ENCODE measurements at regions not wholly inside any gene's neighbourhood (a gene's known extent, or its start where the extent isn't known, plus 50 kb on each side); places are given as distances from the start of the nearest gene placed in this dataset.
"Not testable (repeated sequence)": the region's sequence is repeated elsewhere in the genome, so short reads cannot be mapped to it uniquely, and the experiment has no call there.

- not testable (repeated sequence) for H3K27ac ChIP-seq (ENCODE audit: low read depth, low read length); H3K4me3 ChIP-seq (ENCODE audit: low read length); H2BK5ac ChIP-seq (ENCODE audit: low read length); DNase-seq; H3K18ac ChIP-seq (ENCODE audit: low read length); H4K5ac ChIP-seq (ENCODE audit: low read length); H3K36me3 ChIP-seq (ENCODE audit: control insufficient read depth, insufficient read depth, low read length); H4K8ac ChIP-seq (ENCODE audit: low read depth, low read length); H3K4me1 ChIP-seq (ENCODE audit: control insufficient read depth, low read depth, low read length); H3K9ac ChIP-seq (ENCODE audit: low read length); H3K4me2 ChIP-seq (ENCODE audit: low read length); H3K4ac ChIP-seq (ENCODE audit: low read depth, low read length); H2BK15ac ChIP-seq (replicated peaks; ENCODE audit: low read depth); H3K79me1 ChIP-seq (ENCODE audit: low read length); H2BK120ac ChIP-seq (ENCODE audit: low read depth, low read length); H3K56ac ChIP-seq (ENCODE audit: low read length); H3K79me2 ChIP-seq (ENCODE audit: control insufficient read depth, insufficient read depth, low read length); H3K23ac ChIP-seq (ENCODE audit: low read length); H2AK5ac ChIP-seq (ENCODE audit: low read length); H3K27me3 ChIP-seq (ENCODE audit: insufficient read depth, low read length, poor library complexity)
- WGBS (ENCODE audit: extremely low coverage, insufficient coverage, low lambda C conversion rate) = no CpG with 5 or more reads among the region's 7 CpGs
Observed at GRCh38 chr17:15877882-15878500, 66.9 kb upstream of the ADORA2B start.

DNA sequence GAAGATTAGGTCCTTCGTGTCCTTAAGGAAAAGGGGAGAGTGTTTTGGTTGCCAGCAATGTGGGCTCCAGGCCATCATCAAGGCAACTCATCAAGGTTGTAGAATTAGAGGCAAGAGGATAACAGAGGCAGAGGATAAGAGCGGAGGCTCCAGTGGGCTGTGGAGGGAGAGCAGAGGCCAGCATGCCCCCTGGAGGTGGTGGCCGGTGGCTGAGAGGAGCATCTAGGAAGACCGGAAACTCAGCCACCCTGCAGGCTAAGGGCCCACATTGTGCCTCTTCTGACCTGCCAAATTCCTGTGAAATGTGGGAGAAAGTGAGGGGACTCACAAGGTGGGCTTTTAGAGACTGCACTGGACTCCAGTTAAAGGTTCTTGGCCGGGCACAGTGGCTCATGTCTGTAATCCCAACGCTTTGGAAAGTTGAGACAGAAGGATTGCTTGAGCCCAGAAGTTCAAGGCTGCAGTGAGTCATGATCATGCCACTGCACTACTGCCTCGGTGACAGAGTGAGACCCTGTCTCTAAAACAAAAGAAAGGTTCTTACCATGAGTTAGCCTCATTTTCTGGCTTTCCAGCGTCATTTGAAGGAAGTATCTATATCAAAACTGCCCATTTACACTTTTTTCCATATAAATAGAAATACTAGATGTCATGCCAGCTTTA lies 62.7 kb upstream of the ADORA2B start:
- no peaks in the 10 kb centered on the region for H3K27me3 ChIP-seq (ENCODE audit: insufficient read depth, low read length, poor library complexity)
- H3K4ac ChIP-seq (ENCODE audit: low read depth, low read length) = no peak overlapping the region
- H3K79me2 ChIP-seq (ENCODE audit: control insufficient read depth, insufficient read depth, low read length) = no peaks in the 10 kb centered on the region
- no peak overlapping the region for H3K27ac ChIP-seq (ENCODE audit: low read depth, low read length)
- no peak overlapping the region for H3K9ac ChIP-seq (ENCODE audit: low read length)
- no peaks in the 10 kb centered on the region for H3K79me1 ChIP-seq (ENCODE audit: low read length)
- no peak overlapping the region for H2BK5ac ChIP-seq (ENCODE audit: low read length)
- H2BK15ac ChIP-seq (replicated peaks; ENCODE audit: low read depth) = no peak overlapping the region
- H3K4me1 ChIP-seq (ENCODE audit: control insufficient read depth, low read depth, low read length) = no peaks in the 10 kb centered on the region
- no peak overlapping the region for H3K4me3 ChIP-seq (ENCODE audit: low read length)
- no peaks in the 10 kb centered on the region for H3K36me3 ChIP-seq (ENCODE audit: control insufficient read depth, insufficient read depth, low read length)
- H3K18ac ChIP-seq (ENCODE audit: low read length) = no peak overlapping the region
- H2AK5ac ChIP-seq (ENCODE audit: low read length) = no peak overlapping the region
- H3K23ac ChIP-seq (ENCODE audit: low read length) = no peak overlapping the region
- H3K56ac ChIP-seq (ENCODE audit: low read length) = no peak overlapping the region
- H4K8ac ChIP-seq (ENCODE audit: low read depth, low read length) = no peak overlapping the region
- peak; percentile 67 for DNase-seq
- WGBS (ENCODE audit: extremely low coverage, insufficient coverage, low lambda C conversion rate) = no CpG with 5 or more reads among the region's 8 CpGs
- no peak overlapping the region for H4K5ac ChIP-seq (ENCODE audit: low read length)
- H2BK120ac ChIP-seq (ENCODE audit: low read depth, low read length) = no peak overlapping the region
- no peak overlapping the region for H3K4me2 ChIP-seq (ENCODE audit: low read length)

DNA sequence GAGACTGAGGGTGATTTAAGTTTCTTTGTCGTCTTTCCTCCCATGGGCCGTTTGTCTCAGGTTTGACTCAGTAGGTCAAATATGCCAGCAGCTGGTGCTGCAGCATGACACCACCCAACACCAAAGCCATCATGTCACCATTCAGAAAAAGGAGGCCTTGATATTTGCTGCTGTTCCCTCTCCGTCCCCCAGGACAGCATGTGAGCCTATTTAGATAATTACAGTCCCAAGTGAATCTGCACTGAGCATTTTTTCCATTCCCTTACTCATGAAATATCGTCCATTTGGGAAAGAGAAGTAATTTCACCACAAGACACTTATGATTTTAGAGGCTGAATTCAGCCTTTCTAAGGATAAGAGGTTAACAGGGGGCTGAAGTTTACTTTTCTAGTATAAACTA lies 62.2 kb upstream of the ADORA2B start:
- H2AK5ac ChIP-seq (ENCODE audit: low read length) = no peak overlapping the region
- H3K18ac ChIP-seq (ENCODE audit: low read length) = no peak overlapping the region
- H2BK15ac ChIP-seq (replicated peaks; ENCODE audit: low read depth) = no peak overlapping the region
- H3K36me3 ChIP-seq (ENCODE audit: control insufficient read depth, insufficient read depth, low read length) = no peaks in the 10 kb centered on the region
- H3K56ac ChIP-seq (ENCODE audit: low read length) = no peak overlapping the region
- no peak overlapping the region for H3K27ac ChIP-seq (ENCODE audit: low read depth, low read length)
- no peak overlapping the region for H3K23ac ChIP-seq (ENCODE audit: low read length)
- no peak overlapping the region for H3K9ac ChIP-seq (ENCODE audit: low read length)
- H4K5ac ChIP-seq (ENCODE audit: low read length) = no peak overlapping the region
- H3K4ac ChIP-seq (ENCODE audit: low read depth, low read length) = no peak overlapping the region
- no peak for DNase-seq
- H3K4me2 ChIP-seq (ENCODE audit: low read length) = no peak overlapping the region
- no peaks in the 10 kb centered on the region for H3K4me1 ChIP-seq (ENCODE audit: control insufficient read depth, low read depth, low read length)
- H2BK120ac ChIP-seq (ENCODE audit: low read depth, low read length) = no peak overlapping the region
- H3K4me3 ChIP-seq (ENCODE audit: low read length) = no peak overlapping the region
- H2BK5ac ChIP-seq (ENCODE audit: low read length) = no peak overlapping the region
- no peaks in the 10 kb centered on the region for H3K27me3 ChIP-seq (ENCODE audit: insufficient read depth, low read length, poor library complexity)
- H3K79me2 ChIP-seq (ENCODE audit: control insufficient read depth, insufficient read depth, low read length) = no peaks in the 10 kb centered on the region
- no peaks in the 10 kb centered on the region for H3K79me1 ChIP-seq (ENCODE audit: low read length)
- no peak overlapping the region for H4K8ac ChIP-seq (ENCODE audit: low read depth, low read length)
- no CpG with 5 or more reads among the region's 4 CpGs for WGBS (ENCODE audit: extremely low coverage, insufficient coverage, low lambda C conversion rate)

- no peaks in the 10 kb centered on the region for H3K36me3 ChIP-seq (ENCODE audit: control insufficient read depth, insufficient read depth, low read length)
- H2BK15ac ChIP-seq (replicated peaks; ENCODE audit: low read depth) = no peak overlapping the region
- no CpG with 5 or more reads among the region's 8 CpGs for WGBS (ENCODE audit: extremely low coverage, insufficient coverage, low lambda C conversion rate)
- no peak overlapping the region for H2BK5ac ChIP-seq (ENCODE audit: low read length)
- no peaks in the 10 kb centered on the region for H3K79me2 ChIP-seq (ENCODE audit: control insufficient read depth, insufficient read depth, low read length)
- no peak overlapping the region for H3K56ac ChIP-seq (ENCODE audit: low read length)
- H3K23ac ChIP-seq (ENCODE audit: low read length) = no peak overlapping the region
- H3K4me3 ChIP-seq (ENCODE audit: low read length) = no peak overlapping the region
- no peaks in the 10 kb centered on the region for H3K4me1 ChIP-seq (ENCODE audit: control insufficient read depth, low read depth, low read length)
- H3K27ac ChIP-seq (ENCODE audit: low read depth, low read length) = no peak overlapping the region
- no peak overlapping the region for H2BK120ac ChIP-seq (ENCODE audit: low read depth, low read length)
- H4K5ac ChIP-seq (ENCODE audit: low read length) = no peak overlapping the region
- no peak overlapping the region for H3K18ac ChIP-seq (ENCODE audit: low read length)
- no peak overlapping the region for H3K9ac ChIP-seq (ENCODE audit: low read length)
- H3K4ac ChIP-seq (ENCODE audit: low read depth, low read length) = no peak overlapping the region
- no peak overlapping the region for H2AK5ac ChIP-seq (ENCODE audit: low read length)
- no peak overlapping the region for H4K8ac ChIP-seq (ENCODE audit: low read depth, low read length)
- H3K79me1 ChIP-seq (ENCODE audit: low read length) = no peaks in the 10 kb centered on the region
- DNase-seq = no peak
- no peaks in the 10 kb centered on the region for H3K27me3 ChIP-seq (ENCODE audit: insufficient read depth, low read length, poor library complexity)
- H3K4me2 ChIP-seq (ENCODE audit: low read length) = no peak overlapping the region
Observed at GRCh38 chr17:15883617-15884111, 61.3 kb upstream of the ADORA2B start.

DNA sequence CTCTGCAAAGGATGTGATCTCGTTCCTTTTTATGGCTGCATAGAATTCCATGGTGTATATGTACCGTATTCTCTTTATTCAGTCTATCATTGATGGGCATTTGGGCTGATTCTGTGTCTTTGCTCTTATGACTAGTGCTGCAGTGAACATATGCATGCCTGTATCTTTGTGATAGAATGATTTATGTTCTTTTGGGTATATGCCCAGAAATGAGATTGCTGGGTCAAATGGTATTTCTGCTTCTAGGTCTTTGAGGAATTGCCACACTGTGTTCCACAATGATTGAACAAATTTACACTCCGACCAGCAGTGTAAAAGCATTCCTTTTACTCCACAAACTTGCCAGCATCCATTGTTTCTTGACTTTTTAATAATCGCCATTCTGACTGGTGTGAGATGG lies 60.2 kb upstream of the ADORA2B start:
- Histone ChIP-seq H3K23ac (ENCODE audit: low read length) (no peak overlapping the region), H2BK120ac (ENCODE audit: low read depth, low read length) (no peak overlapping the region), H4K8ac (ENCODE audit: low read depth, low read length) (no peak overlapping the region), H3K27ac (ENCODE audit: low read depth, low read length) (no peak overlapping the region), H3K4ac (ENCODE audit: low read depth, low read length) (no peak overlapping the region), H2BK5ac (ENCODE audit: low read length) (no peak overlapping the region), H3K4me1 (ENCODE audit: control insufficient read depth, low read depth, low read length) (no peaks in the 10 kb centered on the region), H4K5ac (ENCODE audit: low read length) (no peak overlapping the region), H3K79me1 (ENCODE audit: low read length) (no peaks in the 10 kb centered on the region), H3K27me3 (ENCODE audit: insufficient read depth, low read length, poor library complexity) (no peaks in the 10 kb centered on the region), H3K9ac (ENCODE audit: low read length) (no peak overlapping the region), H3K4me3 (ENCODE audit: low read length) (no peak overlapping the region), H3K18ac (ENCODE audit: low read length) (no peak overlapping the region), H2AK5ac (ENCODE audit: low read length) (no peak overlapping the region), H3K79me2 (ENCODE audit: control insufficient read depth, insufficient read depth, low read length) (no peaks in the 10 kb centered on the region), H3K4me2 (ENCODE audit: low read length) (no peak overlapping the region), H3K56ac (ENCODE audit: low read length) (no peak overlapping the region), H3K36me3 (ENCODE audit: control insufficient read depth, insufficient read depth, low read length) (no peaks in the 10 kb centered on the region), H2BK15ac (replicated peaks; ENCODE audit: low read depth) (no peak overlapping the region)
- no peak for DNase-seq
- no CpG with 5 or more reads among the region's 4 CpGs for WGBS (ENCODE audit: extremely low coverage, insufficient coverage, low lambda C conversion rate)

GRCh38 chr17:15885770-15886169 lies 59.2 kb upstream of the ADORA2B start:
- Histone ChIP-seq H3K23ac (ENCODE audit: low read length) (no peak overlapping the region), H3K4ac (ENCODE audit: low read depth, low read length) (no peak overlapping the region), H3K9ac (ENCODE audit: low read length) (no peak overlapping the region), H3K79me1 (ENCODE audit: low read length) (no peaks in the 10 kb centered on the region), H2AK5ac (ENCODE audit: low read length) (no peak overlapping the region), H3K18ac (ENCODE audit: low read length) (no peak overlapping the region), H3K4me3 (ENCODE audit: low read length) (no peak overlapping the region), H2BK120ac (ENCODE audit: low read depth, low read length) (no peak overlapping the region), H4K8ac (ENCODE audit: low read depth, low read length) (no peak overlapping the region), H3K36me3 (ENCODE audit: control insufficient read depth, insufficient read depth, low read length) (no peaks in the 10 kb centered on the region), H3K79me2 (ENCODE audit: control insufficient read depth, insufficient read depth, low read length) (no peaks in the 10 kb centered on the region), H3K27ac (ENCODE audit: low read depth, low read length) (no peak overlapping the region), H3K4me2 (ENCODE audit: low read length) (no peak overlapping the region), H2BK15ac (replicated peaks; ENCODE audit: low read depth) (no peak overlapping the region), H4K5ac (ENCODE audit: low read length) (no peak overlapping the region), H2BK5ac (ENCODE audit: low read length) (no peak overlapping the region), H3K4me1 (ENCODE audit: control insufficient read depth, low read depth, low read length) (no peaks in the 10 kb centered on the region), H3K27me3 (ENCODE audit: insufficient read depth, low read length, poor library complexity) (no peaks in the 10 kb centered on the region), H3K56ac (ENCODE audit: low read length) (no peak overlapping the region)
- DNase-seq = no peak
- WGBS (ENCODE audit: extremely low coverage, insufficient coverage, low lambda C conversion rate) = no CpG with 5 or more reads among the region's 2 CpGs

Data from mesendoderm (in vitro differentiated cells).